ENCODE measurements at regions not wholly inside any gene's neighbourhood (a gene's known extent, or its start where the extent isn't known, plus 50 kb on each side); places are given as distances from the start of the nearest gene placed in this dataset.

- no peak for TF ChIP-seq EP300 (IDR thresholded peaks at IDR 0.05; ENCODE audit: borderline replicate concordance)
Measured at GRCh38 chr5:176178789-176179188, 59.4 kb upstream of the SIMC1 start.

GRCh38 chr5:176180339-176180738, 57.9 kb upstream of the SIMC1 start:
- TF ChIP-seq MAX (IDR thresholded peaks at IDR 0.05) (no peak), EGR1 (IDR thresholded peaks at IDR 0.05) (no peak), YY1 (IDR thresholded peaks at IDR 0.05; ENCODE audit: low read depth) (no peak), RAD21 (IDR thresholded peaks at IDR 0.05; ENCODE audit: low read depth) (no peak), REST (IDR thresholded peaks at IDR 0.05; ENCODE audit: low read depth) (no peak), FOXM1 (IDR thresholded peaks at IDR 0.05; ENCODE audit: borderline replicate concordance, low read depth) (no peak), CREB1 (IDR thresholded peaks at IDR 0.05; ENCODE audit: low read depth) (no peak), NFIC (IDR thresholded peaks at IDR 0.05) (no peak), ZBTB7A (IDR thresholded peaks at IDR 0.05; ENCODE audit: low read depth) (no peak), USF1 (IDR thresholded peaks at IDR 0.05) (no peak)

GRCh38 chr5:176180781-176181180, 57.4 kb upstream of the SIMC1 start:
- TF ChIP-seq TEAD4 (IDR thresholded peaks at IDR 0.05) (no peak), RAD21 (IDR thresholded peaks at IDR 0.05; ENCODE audit: low read depth) (no peak), CREB1 (IDR thresholded peaks at IDR 0.05; ENCODE audit: low read depth) (no peak), MAX (IDR thresholded peaks at IDR 0.05) (no peak), TAF1 (IDR thresholded peaks at IDR 0.05; ENCODE audit: low read depth) (no peak), EP300 (IDR thresholded peaks at IDR 0.05; ENCODE audit: borderline replicate concordance) (no peak), FOXM1 (IDR thresholded peaks at IDR 0.05; ENCODE audit: borderline replicate concordance, low read depth) (no peak), EGR1 (IDR thresholded peaks at IDR 0.05) (no peak), TCF12 (IDR thresholded peaks at IDR 0.05; ENCODE audit: low read depth) (no peak), CEBPB (IDR thresholded peaks at IDR 0.05) (no peak), ZBTB7A (IDR thresholded peaks at IDR 0.05; ENCODE audit: low read depth) (no peak), NFIC (IDR thresholded peaks at IDR 0.05) (no peak), USF1 (IDR thresholded peaks at IDR 0.05) (no peak), REST (IDR thresholded peaks at IDR 0.05; ENCODE audit: low read depth) (no peak), YY1 (IDR thresholded peaks at IDR 0.05; ENCODE audit: low read depth) (no peak)

- TF ChIP-seq EP300 (IDR thresholded peaks at IDR 0.05; ENCODE audit: borderline replicate concordance) (no peak), TEAD4 (IDR thresholded peaks at IDR 0.05) (peak; percentile 44; the same call in 1 of the 2 replicates)
Measured at GRCh38 chr5:176181271-176181855, 56.9 kb upstream of the SIMC1 start.

GRCh38 chr5:176183321-176184074, 54.7 kb upstream of the SIMC1 start:
- no peak for TF ChIP-seq TAF1 (IDR thresholded peaks at IDR 0.05; ENCODE audit: low read depth)

GRCh38 chr5:176184608-176185132, 53.6 kb upstream of the SIMC1 start:
- no peak for TF ChIP-seq CREB1 (IDR thresholded peaks at IDR 0.05; ENCODE audit: low read depth)
- no peak for TF ChIP-seq USF1 (IDR thresholded peaks at IDR 0.05)
- no peak for TF ChIP-seq TEAD4 (IDR thresholded peaks at IDR 0.05)
